Amygdala (tissue), 56 donors: ENCODE measurements at regions not wholly inside any gene's neighbourhood (a gene's known extent, or its start where the extent isn't known, plus 50 kb on each side); places are given as distances from the start of the nearest gene placed in this dataset.
A peak's percentile ranks its signal among the peaks of the same experiment; 100 is the strongest.

Source experiments
- DNase-seq, 56 donors: peaks; one replicate each; lab custom pipeline; 2025; lab: John Stamatoyannopoulos, UW

DNA sequence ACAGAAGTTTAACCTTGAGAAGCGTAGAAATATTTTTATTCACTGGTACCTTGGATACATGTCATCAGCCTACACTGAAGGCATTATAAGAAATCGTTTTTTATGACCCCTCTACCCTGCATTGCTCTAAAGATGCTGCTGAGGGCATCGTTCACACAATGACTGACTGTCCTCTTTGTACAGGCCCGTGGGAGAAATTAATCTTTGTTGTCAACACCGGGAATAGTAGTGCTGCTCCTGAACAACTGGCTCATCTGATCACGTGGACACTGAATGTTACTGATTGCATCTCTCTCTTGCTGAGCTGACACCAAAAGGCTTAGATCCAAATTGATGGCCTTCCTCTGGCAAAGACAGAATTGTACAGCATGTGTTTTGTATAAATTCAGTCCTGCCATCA lies 157.1 kb upstream of the SMLR1 start:
- DNase-seq = no peak

DNA sequence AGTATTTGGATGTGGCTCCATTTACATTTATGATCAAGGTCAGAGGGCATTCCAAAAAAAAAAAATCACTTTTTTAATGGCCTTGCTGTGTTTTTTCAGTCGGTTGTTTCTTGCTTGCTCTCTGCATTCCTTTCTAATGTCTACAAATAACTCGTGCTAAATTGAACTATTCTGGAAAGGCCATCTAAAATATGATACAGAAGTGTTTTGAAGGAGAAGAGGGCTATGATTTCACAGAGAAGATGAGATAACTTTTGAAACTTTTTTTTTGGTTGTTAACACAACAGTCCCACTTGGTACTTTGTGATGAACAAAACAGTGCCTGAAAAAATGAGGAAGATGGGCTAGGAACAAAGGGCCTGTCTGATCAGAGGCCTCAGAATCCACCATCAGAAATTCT lies 156.1 kb upstream of the SMLR1 start:
- no peak for DNase-seq

GRCh38 chr6:130671577-130671976 lies 155.6 kb upstream of the SMLR1 start:
- DNase-seq = peak in 4 of 56 donors; percentile 0 to 53 (median 4)

GRCh38 chr6:130672153-130672552 lies 155.1 kb upstream of the SMLR1 start:
- no peak for DNase-seq

DNA sequence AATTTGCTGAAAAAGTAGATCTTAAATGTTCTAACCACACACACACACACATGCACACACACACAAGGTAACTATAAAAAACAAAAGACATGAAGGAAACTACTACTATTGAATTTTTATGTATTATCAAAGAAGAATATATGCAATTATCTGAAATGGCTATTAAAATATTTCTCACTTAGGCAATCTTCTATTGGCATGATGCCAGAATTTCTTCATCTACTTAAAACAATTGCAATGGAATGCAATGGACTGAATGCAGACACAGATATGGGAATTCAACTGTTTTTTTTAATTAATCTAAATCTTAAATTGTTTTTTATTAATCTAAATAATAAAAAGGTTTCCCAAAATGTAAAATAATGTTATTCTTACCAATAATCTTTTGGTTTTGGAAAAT lies 152.6 kb upstream of the SMLR1 start:
- DNase-seq = no peak

GRCh38 chr6:130675072-130675471 lies 152.1 kb upstream of the SMLR1 start:
- DNase-seq = no peak

DNA sequence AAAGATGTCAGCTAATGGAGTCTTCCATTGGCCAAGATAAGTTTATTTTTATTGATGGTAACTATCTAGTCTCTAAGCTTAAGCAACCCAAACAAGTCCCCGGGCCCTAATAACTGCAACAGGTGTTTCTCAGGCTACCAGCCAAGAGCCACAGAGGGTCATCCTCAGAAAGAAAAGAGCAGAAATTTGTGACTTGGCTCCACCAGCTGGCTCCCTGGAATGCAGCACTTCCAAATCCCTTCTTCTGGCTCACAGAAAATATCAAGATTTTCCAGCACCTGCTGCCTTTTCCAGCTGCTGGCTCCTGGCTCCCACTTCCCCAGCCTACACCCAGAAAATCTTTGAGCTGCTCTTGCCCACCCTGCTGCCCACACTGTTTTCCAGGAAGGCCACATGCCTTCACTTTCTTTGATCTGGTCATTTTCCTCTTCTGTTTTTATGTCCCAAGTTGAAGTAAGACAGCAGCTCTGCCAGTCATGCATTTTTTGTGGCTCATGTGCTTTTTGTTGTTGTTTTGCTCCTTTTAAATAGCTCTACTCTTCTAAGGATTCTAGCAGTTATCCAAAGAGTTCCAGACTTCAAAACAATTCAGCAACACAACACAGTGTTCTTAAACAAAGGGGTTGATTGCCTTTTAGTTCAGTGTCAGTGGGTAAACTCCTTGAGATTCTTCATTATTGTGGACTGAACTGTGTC lies 151.0 kb upstream of the SMLR1 start:
- DNase-seq = no peak

DNA sequence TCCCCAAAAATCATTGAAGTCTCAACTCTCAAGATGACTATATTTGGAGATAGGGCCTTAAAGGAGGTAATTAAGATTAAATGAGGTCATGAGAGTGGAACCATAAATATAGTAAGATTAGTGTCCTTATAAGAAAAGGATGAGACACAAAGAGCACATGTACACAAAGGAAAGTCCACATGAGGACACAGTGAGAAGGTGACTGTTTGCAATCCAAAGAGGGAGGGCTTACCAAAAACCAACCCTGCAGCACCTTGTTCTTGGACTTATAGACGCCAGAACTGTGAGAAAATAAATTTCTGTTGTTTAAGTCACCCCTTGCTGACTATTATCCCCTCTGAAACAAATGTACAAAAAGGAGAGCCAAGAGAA lies 150.4 kb upstream of the SMLR1 start:
- no peak for DNase-seq

- no peak for DNase-seq
Measured at GRCh38 chr6:130677312-130677711, 149.9 kb upstream of the SMLR1 start.

- DNase-seq = no peak
Measured at GRCh38 chr6:130677766-130678165, 149.4 kb upstream of the SMLR1 start.

DNA sequence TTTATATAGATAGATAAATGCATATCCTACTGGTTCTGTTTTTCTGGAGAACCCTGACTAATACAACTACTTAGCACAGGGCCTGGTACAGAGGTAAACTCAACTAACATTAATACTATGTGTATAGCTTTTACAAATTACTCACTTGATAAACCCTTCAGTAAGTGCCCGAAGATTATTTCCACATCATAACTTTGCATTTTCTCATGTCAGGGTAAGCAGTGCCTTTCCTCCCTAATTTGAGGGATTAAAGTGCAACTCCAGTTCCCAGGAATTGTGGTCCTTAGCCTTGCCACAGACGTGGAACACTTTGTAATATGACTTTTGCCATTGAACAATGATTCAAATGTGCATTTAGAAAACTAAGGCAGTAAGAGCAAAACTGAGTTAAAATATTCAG lies 147.5 kb upstream of the SMLR1 start:
- no peak for DNase-seq

DNA sequence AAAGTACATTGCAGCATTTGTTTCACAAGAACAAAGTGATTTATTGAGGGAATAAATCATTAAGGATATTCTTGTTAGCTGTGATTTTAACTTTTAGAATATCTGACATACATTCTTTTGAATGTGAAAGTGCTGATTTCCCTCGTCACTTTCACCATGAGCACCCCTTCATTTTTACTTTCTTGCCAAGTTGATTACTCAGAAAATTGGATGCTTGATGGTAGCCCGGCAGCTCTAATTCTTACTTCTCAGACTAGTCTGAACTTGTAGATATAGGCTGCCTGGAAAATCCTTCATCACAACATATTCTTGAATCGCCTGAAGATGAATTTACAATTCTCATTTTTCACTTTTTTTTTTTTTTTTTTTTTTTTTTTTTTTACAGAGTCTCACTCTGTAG lies 147.1 kb upstream of the SMLR1 start:
- DNase-seq = no peak

DNA sequence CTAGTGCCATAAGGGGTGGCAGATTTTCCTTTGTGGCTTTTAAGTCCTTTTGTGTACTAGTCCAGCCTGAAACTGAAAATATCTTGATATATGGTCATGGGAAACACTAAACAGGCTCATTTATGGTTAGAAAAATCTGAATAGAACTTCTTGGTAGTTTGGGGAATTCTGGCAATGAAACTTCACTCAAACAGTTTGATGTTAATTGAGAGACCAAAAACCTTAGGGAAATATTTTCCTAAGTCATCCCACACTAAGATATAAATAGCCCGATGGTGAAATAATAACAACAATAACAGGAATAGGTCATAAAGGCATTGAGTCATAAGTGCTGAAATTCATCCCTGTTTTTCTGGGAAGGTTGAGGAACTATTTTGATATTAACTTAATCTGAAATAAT lies 146.2 kb upstream of the SMLR1 start:
- no peak for DNase-seq

DNA sequence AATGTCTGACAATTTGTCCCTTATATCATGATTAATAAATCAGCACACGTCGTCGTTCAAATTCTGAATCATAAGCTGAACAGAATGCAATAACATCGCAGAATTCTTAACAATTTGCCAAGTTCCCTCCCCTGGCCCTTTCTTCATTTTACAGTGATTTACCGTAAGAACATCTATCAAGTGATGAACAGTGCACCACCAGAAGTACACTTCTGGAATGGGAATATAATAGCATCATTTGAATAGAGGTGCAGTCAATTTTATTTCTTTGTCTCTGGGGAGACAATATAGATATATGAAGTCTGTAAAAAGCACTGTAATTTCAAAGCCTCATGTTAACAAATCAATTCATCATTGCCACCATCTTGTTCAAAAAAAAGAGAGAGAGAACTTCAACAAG lies 145.1 kb upstream of the SMLR1 start:
- DNase-seq = no peak

DNA sequence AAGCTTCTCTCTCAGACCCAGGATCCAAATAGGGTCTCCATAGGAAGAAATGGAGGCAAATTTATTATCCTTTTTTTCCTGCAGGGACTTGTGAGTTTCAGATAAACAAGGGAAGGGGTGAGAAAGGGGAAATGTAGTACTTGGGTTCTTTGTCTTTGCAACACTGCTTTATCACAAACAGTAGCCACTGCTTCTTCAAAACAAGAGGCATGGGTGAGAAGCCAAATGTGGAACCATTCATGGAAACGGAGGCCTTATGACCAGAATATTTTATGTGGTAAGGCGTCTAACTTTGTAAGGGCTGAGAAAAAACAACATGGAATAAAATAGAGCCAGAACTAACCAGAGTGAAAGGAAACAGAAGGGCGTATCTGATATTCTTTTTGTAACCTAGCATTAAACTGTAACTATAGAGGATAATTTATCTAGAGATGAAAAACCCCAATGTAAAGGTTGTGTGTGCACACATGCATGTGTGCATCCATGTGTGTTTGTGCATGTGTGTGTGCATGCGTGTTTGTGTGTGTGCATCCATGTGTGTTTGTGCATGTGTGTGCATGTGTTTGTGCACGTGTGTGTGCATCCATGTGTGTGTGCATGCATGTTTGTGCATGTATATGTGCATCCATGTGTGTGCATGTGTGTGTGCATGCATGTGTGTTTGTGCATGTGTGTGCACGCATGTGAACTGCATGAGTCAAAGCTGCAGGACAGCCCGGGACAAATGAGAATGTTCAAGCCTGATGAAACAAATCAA lies 143.3 kb upstream of the SMLR1 start:
- no peak for DNase-seq

- no peak for DNase-seq
Measured at GRCh38 chr6:130692659-130693058, 134.5 kb upstream of the SMLR1 start.

DNA sequence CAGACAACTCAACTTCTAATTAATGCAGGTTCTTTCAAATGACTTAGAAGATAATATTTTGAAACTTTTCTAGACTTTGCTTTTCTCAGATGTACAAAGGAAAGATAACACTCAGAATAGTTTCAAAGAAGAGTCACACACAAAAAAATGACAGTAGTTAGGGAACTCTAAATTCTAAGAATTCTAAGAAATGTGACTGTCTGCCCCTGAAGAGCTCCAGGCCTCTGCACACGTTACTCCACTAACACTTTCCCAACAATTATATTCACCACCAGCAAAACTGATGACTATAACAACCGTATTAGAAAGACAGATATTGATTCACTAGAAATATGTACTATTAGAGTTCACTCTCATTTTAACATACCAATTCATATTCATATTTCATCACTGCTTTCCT lies 133.3 kb upstream of the SMLR1 start:
- no peak for DNase-seq

- no peak for DNase-seq
Measured at GRCh38 chr6:130694606-130695005, 132.6 kb upstream of the SMLR1 start.

DNA sequence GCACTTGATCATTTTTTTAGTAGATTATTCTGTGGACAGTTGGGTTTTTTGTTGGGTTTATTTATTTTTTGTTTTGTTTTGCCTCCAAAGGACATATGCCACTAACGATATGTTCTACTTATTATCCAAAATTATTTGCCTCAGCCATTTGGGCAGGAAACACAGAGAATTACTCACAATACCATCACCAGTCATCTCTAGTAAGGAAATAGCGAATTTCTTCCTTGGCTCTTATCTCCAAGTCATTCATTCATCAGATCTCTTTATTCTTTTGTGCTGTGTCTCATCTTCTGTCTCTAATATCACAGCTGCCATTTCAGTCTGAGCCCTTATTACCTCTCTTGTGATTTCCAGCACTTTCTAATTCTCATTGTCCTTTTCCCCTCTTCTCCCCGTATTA lies 130.4 kb upstream of the SMLR1 start:
- DNase-seq = no peak

GRCh38 chr6:130697271-130697994 lies 129.8 kb upstream of the SMLR1 start:
- DNase-seq = no peak

GRCh38 chr6:130697995-130698535 lies 129.1 kb upstream of the SMLR1 start:
- DNase-seq = peak in 14 of 56 donors; percentile 0 to 27 (median 6)
